ENCODE measurements at regions not wholly inside any gene's neighbourhood (a gene's known extent, or its start where the extent isn't known, plus 50 kb on each side); places are given as distances from the start of the nearest gene placed in this dataset.
"Not testable (repeated sequence)": the region's sequence is repeated elsewhere in the genome, so short reads cannot be mapped to it uniquely, and the experiment has no call there.

- no peak overlapping the region for H2AFZ ChIP-seq (ENCODE audit: low read length)
- H4K5ac ChIP-seq (ENCODE audit: insufficient read length, low read depth, low read length), result no peak overlapping the region
- Mint-ChIP-seq H3K36me3 (ENCODE audit: insufficient read depth in 1 of 3, low read depth in 3 of 3) (peaks cover 0 to 8% (median 8%) of the 10 kb centered on the region in 3 experiments; a peak in 3 of 7 replicates), H3K4me1 (peaks cover 5 to 7% of the 10 kb centered on the region in 2 experiments), H3K27ac (no peak overlapping the region), H3K27me3 (ENCODE audit: low read depth) (no peaks in the 10 kb centered on the region), H3K4me3 (no peak overlapping the region), H3K9me3 (peaks cover 2 to 6% of the 10 kb centered on the region in 2 experiments; a peak in 3 of 5 replicates)
- no peak overlapping the region for H2AK5ac ChIP-seq (ENCODE audit: insufficient read length, low read length)
- no peak overlapping the region for H2BK5ac ChIP-seq (ENCODE audit: insufficient read length, low read length)
- H3K9ac ChIP-seq (ENCODE audit: extremely low read depth, insufficient read length, low read length), result no peak overlapping the region
- no peak overlapping the region for H3K14ac ChIP-seq (ENCODE audit: insufficient read depth, low read length)
- H3K79me1 ChIP-seq (ENCODE audit: insufficient read depth, low read depth, low read length, poor library complexity, severe bottlenecking), result no peaks in the 10 kb centered on the region
- H3K27me3 ChIP-seq (ENCODE audit: insufficient read depth, low read length), result no peaks in the 10 kb centered on the region
- no peak overlapping the region for H3K27ac ChIP-seq (ENCODE audit: insufficient read length, low read depth, low read length)
- no peak overlapping the region for H3K4me2 ChIP-seq (ENCODE audit: insufficient read depth, insufficient read length, low read length)
- no peak overlapping the region for H2BK20ac ChIP-seq (ENCODE audit: low read depth, low read length, poor library complexity, severe bottlenecking)
- no peak for DNase-seq
- no peak overlapping the region for H4K91ac ChIP-seq (ENCODE audit: insufficient read length, low read depth, low read length)
- H2BK120ac ChIP-seq (ENCODE audit: low read depth, low read length, poor library complexity, severe bottlenecking), result no peak overlapping the region
- no peak overlapping the region for H3K23ac ChIP-seq (ENCODE audit: insufficient read length, low read depth, low read length)
- H3K56ac ChIP-seq (ENCODE audit: insufficient read length, low read depth, low read length), result no peak overlapping the region
- no CpG with 5 or more reads among the region's 2 CpGs for WGBS (ENCODE audit: extremely low coverage, insufficient read length, low lambda C conversion rate)
- no peaks in the 10 kb centered on the region for H3K23me2 ChIP-seq (ENCODE audit: insufficient read length, low read depth, low read length, poor library complexity, severe bottlenecking)
- no peak overlapping the region for H4K8ac ChIP-seq (replicated peaks; ENCODE audit: insufficient read length, low read depth, low read length)
- H2BK12ac ChIP-seq (ENCODE audit: insufficient read length, low read depth, low read length), result no peak overlapping the region
- H3K4ac ChIP-seq (ENCODE audit: low read depth, low read length), result no peak overlapping the region
- no peaks in the 10 kb centered on the region for H3K9me3 ChIP-seq (ENCODE audit: control insufficient read depth, low read depth, low read length)
- no peak overlapping the region for H3T11ph ChIP-seq (ENCODE audit: low read length)
- H4K20me1 ChIP-seq (ENCODE audit: control insufficient read depth, insufficient read depth, insufficient read length), result no peaks in the 10 kb centered on the region
- H3K18ac ChIP-seq (ENCODE audit: insufficient read length, low read depth, low read length), result no peak overlapping the region
- no peak for TF ChIP-seq CTCF (conservative IDR thresholded peaks at IDR 0.05)
- no peaks in the 10 kb centered on the region for H3K4me1 ChIP-seq (ENCODE audit: insufficient read depth, low read length)
- no peak overlapping the region for H2BK15ac ChIP-seq (ENCODE audit: low read depth, low read length)
- no peaks in the 10 kb centered on the region for H3K79me2 ChIP-seq (ENCODE audit: insufficient read depth, low read length)
Observed at GRCh38 chr13:71350886-71351285, 516.1 kb downstream of the DACH1 start.

- H3K4me3 Mint-ChIP-seq, result not testable (repeated sequence)
Observed at GRCh38 chr13:71345856-71346255, 521.1 kb downstream of the DACH1 start.

More at GRCh38 chr13:71345856-71346255, 521.1 kb downstream of the DACH1 start:
- not testable (repeated sequence) for H3K27ac ChIP-seq (ENCODE audit: insufficient read length, low read depth, low read length); H2AK5ac ChIP-seq (ENCODE audit: insufficient read length, low read length); H3K27me3 Mint-ChIP-seq (ENCODE audit: low read depth); H2BK15ac ChIP-seq (ENCODE audit: low read depth, low read length); H2BK5ac ChIP-seq (ENCODE audit: insufficient read length, low read length); H3T11ph ChIP-seq (ENCODE audit: low read length); H3K4me1 Mint-ChIP-seq; H3K4me2 ChIP-seq (ENCODE audit: insufficient read depth, insufficient read length, low read length); H3K9ac ChIP-seq (ENCODE audit: extremely low read depth, insufficient read length, low read length); H4K20me1 ChIP-seq (ENCODE audit: control insufficient read depth, insufficient read depth, insufficient read length); H4K5ac ChIP-seq (ENCODE audit: insufficient read length, low read depth, low read length); H3K27me3 ChIP-seq (ENCODE audit: insufficient read depth, low read length); DNase-seq; H3K18ac ChIP-seq (ENCODE audit: insufficient read length, low read depth, low read length); H4K91ac ChIP-seq (ENCODE audit: insufficient read length, low read depth, low read length); H2BK12ac ChIP-seq (ENCODE audit: insufficient read length, low read depth, low read length); H3K4me1 ChIP-seq (ENCODE audit: insufficient read depth, low read length); H3K9me3 Mint-ChIP-seq; H3K9me3 ChIP-seq (ENCODE audit: control insufficient read depth, low read depth, low read length); H4K8ac ChIP-seq (replicated peaks; ENCODE audit: insufficient read length, low read depth, low read length); H3K23me2 ChIP-seq (ENCODE audit: insufficient read length, low read depth, low read length, poor library complexity, severe bottlenecking); H3K79me2 ChIP-seq (ENCODE audit: insufficient read depth, low read length); H3K4ac ChIP-seq (ENCODE audit: low read depth, low read length); H3K27ac Mint-ChIP-seq; H2BK20ac ChIP-seq (ENCODE audit: low read depth, low read length, poor library complexity, severe bottlenecking); H3K14ac ChIP-seq (ENCODE audit: insufficient read depth, low read length); H2BK120ac ChIP-seq (ENCODE audit: low read depth, low read length, poor library complexity, severe bottlenecking); H2AFZ ChIP-seq (ENCODE audit: low read length); H3K56ac ChIP-seq (ENCODE audit: insufficient read length, low read depth, low read length); H3K79me1 ChIP-seq (ENCODE audit: insufficient read depth, low read depth, low read length, poor library complexity, severe bottlenecking); H3K23ac ChIP-seq (ENCODE audit: insufficient read length, low read depth, low read length)
- H3K36me3 Mint-ChIP-seq (ENCODE audit: insufficient read depth in 1 of 3, low read depth in 3 of 3), result peaks cover 0 to 22% (median 18%) of the 10 kb centered on the region in 3 experiments; a peak in 4 of 7 replicates
- no CpG with 5 or more reads among the region's 4 CpGs for WGBS (ENCODE audit: extremely low coverage, insufficient read length, low lambda C conversion rate)
